T-helper 22 cell (primary cell): ENCODE measurements at regions not wholly inside any gene's neighbourhood (a gene's known extent, or its start where the extent isn't known, plus 50 kb on each side); places are given as distances from the start of the nearest gene placed in this dataset.
A peak's percentile ranks its signal among the peaks of the same experiment; 100 is the strongest.

Experiments used
- DNase-seq: peaks from one replicate; pipeline ENCODE4 v3.0.0-alpha.2; 2020; ENCODE audit warnings: low read depth

DNA sequence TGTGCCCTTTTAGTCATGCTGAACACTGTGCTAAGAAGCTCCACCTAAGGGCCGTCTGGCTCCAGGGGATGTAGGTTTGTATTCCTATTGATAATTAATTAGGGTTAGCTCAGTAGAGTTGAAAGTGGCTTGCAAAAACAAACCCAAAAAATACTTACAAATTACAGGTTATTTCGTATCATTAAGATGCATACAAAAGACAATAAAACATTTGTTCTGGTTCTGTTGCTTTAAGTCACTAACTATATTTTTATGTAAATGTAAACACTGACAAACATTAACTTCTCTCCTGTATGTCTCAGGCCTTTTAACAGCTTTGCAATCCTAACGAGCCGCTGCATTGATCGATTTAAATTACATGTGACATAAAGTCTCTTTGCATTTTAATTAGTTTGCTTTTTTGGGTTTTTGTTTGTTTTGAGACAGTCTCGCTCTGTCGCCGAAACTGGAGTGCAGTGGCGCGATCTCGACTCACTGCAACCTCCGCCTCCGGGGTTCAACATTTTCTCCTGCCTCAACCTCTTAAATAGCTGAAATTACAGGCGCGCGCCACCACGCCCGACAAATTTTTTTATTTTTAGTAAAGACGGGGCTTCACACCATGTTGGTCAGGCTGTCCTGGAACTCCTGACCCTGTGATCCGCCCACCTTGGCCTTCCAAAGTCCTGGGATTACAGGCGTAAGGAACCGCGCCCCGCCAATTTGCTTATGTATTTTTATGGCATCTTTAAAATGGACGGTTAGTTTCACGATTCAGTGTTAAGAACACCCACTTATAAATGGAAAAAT is 110.9 kb downstream of the HFE start:
- no peak for DNase-seq

DNA sequence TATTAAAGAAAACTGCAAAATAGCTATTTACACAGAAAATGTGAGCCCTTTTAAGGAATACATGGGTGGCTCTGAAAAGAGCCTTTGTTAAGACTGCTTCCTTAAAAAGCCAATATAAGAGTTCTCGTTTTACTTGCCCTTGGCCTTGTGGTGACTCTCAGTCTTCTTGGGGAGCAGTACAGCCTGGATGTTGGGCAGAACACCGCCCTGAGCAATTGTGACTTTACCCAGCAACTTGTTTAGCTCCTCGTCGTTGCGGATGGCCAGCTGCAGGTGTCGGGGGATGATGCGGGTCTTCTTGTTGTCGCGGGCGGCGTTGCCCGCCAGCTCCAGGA is 111.5 kb downstream of the HFE start:
- no peak for DNase-seq

DNA sequence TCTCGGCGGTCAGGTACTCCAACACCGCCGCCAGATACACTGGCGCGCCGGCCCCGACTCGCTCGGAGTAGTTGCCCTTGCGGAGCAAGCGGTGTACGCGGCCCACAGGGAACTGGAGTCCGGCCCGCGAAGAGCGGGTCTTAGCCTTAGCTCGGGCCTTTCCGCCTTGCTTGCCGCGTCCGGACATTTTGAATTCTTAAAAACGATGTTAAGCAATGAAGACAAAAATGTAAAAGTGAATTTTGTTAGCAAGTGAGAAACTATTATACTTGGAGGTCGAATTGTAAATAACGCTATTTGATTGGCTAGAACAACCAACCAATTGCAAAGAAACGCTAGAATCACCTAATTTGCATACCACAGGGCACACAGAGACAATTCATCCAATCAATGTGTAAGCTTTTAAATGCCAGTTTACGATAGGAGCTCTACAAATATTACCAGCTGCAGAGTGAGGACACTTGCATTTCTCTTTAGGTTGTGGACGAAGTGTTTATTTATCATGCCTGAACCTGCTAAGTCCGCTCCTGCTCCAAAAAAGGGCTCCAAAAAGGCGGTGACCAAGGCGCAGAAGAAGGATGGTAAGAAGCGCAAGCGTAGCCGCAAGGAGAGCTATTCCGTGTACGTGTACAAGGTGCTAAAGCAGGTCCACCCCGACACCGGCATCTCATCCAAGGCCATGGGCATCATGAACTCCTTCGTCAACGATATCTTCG is 112.0 kb downstream of the HFE start:
- peak; percentile 40 for DNase-seq

DNA sequence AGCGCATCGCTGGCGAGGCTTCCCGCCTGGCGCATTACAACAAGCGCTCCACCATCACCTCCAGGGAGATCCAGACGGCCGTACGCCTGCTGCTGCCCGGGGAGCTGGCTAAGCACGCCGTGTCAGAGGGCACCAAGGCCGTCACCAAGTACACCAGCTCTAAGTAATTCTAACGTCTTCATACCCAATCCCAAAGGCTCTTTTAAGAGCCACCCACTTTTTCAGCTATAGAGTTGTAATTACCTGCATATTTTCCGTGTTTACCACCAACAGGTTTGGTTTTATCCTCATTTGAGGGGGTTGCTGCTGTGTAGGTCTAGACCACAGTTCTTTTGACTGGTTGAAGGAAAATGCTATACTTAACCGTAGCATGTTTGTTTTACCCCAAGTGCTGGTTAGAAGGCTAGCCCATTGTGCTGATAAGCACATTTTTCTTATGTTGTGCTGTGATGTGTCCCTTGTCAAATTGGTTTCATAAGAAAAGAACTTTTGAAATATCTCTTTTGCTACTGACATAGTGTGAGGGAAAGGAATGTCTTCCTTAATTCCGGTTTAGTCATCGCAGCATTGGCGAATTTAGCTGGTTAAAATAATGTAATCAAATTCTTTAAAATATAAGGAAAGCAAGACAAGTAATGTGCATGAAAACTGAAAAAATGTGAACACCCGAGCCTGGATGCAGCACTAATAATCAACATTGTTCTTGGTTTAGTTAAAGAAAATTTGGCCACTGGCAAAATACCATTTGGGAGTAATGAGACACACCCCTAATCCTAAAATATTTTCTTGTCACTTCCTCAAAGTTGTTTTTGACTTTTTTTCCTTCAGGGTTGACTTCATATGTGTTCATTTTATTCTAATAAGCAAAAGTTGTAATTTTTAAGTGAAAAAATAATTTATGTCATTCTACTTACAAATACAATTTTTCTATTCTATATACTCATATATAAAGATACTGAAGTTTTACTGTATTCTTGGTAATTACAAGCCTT is 112.8 kb downstream of the HFE start:
- DNase-seq = no peak

DNA sequence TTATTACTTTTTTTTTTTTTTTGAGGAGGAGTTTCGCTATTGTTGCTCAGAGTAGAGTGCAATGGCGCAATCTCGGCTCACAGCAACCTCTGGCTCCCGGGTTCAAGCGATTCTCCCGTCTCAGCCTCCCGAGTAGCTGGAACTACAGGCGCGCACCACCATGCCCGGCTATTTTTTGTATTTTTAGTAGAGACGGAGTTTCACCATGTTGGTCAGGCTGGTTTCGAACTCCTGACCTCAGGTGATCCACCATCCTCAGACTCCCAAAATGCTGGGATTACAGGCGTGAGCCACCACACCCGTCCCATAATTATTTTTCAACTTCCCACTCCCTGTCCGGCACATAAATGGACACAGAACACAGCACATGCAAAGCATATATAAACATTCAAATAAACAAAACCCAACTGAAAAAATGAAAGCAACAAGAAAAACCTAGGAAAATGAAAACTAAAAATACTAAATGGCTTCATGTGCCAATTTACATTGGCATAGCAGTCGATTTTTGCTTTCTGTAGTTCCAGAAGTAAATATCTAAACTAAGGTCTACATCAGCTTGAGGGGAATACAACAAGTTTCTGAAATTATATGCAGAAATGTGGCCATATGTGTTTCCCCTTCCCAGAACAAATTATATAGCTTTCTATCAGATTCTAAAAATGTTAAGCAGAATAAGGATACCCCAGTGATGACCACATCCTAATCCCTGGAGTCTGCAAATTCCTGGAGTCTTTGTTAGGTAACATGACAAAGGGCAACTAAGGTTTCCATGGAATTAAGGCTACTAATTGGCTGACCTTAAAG is 113.9 kb downstream of the HFE start:
- DNase-seq = no peak

DNA sequence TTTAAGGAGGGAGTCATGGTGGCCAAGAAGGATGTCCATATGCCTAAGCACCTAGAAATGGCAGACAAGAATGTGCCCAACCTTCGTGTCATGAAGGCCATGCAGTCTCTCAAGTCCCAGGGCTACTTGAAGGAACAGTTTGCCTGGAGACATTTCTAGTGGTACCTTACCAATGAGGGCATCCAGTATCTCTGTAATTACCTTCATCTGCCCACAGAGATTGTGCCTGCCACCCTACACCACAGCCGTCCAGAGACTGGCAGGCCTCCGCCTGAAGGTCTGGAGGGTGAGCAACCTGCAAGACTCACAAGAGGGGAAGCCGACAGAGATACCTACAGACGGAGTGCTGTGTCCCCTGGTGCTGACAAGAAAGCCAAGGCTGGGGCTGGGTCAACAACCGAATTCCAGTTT is 115.0 kb downstream of the HFE start:
- DNase-seq = no peak

DNA sequence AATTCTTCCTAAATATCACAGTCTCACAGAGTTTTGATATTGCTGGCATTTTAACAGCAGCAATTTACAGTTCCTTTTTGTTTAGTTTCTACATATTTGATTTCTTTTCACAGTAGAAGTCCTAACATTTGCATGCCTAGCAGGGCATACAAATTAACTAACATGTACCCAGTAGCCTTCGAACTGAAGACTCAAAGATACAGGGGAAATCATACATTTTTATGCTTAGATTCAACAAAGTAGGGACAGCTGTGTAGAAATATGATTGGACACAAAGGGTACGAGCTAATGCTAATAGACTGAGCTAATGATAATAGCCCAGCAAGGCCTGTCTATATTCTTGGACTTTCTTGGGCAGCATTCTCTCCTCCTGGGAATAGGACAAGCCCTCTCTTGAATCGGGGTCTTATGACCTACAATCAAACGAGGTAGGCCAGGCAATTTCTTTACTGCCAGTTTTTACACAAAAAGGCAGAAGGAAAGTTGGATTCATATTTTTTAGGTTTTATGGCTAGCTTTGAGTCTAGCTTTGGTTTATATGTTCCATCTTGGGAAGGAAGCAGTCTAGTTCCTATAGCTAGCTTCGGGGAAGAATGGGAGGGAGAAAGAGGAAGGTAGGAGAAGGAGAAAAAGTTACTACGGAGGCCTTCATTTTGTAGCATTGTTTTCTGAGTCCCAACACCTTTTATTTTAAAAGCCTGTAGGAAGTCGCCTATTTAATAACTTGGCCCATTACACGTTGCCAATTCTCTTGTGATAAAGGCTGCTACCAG is 115.8 kb downstream of the HFE start:
- DNase-seq = no peak

DNA sequence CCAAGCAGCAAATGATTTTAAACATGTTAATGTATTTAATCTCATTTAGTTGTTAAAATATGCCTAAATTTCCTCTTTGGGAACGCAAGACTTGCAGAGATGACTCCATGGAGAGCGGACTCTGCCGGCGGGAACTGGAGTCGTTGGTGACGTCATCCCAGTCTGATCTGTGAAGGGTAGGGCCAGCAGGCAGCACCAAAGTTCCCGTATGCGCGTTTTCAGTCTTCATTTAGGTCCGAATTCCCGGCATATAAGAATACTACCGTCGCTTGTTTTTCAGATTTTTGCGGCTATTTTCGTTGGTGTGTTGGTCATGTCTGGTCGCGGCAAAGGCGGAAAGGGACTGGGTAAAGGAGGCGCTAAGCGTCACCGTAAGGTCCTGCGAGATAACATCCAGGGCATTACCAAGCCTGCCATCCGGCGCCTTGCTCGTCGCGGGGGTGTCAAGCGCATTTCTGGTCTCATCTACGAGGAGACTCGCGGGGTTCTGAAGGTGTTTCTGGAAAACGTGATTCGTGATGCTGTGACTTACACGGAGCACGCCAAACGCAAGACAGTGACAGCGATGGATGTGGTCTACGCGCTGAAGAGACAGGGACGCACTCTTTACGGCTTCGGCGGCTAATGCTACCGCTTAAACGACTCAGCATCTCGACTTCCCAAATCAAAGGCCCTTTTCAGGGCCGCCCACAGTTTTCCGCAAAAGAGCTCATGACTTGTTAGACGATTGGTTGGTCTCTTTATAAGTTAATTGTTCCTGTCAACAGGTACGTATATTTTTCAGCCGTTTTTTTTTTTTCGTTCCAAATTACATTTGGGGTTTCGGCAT is 117.3 kb downstream of the HFE start:
- peak; percentile 72 for DNase-seq

DNA sequence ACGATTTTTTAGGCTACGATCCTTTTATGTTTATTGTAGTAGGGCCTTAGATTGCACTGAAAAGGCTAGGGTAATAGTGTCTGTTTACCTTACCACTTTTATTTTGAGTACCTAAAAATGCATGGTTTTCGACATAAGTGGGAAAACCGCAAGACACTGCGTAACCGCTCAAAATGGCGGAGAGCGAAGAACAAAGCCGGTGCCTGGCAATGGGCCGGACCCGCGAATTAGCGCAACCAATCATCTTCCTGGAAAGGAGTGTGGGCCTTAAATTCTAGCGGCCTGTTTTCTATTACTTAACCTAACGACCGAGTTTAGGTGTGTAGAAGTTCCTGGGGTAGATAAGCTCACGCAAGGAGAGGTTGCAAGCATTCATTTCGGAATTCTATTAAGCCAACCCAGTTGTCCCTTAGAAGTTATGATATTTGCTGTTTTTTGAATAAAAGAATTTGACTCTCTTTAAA is 118.0 kb downstream of the HFE start:
- DNase-seq = peak; percentile 60

DNA sequence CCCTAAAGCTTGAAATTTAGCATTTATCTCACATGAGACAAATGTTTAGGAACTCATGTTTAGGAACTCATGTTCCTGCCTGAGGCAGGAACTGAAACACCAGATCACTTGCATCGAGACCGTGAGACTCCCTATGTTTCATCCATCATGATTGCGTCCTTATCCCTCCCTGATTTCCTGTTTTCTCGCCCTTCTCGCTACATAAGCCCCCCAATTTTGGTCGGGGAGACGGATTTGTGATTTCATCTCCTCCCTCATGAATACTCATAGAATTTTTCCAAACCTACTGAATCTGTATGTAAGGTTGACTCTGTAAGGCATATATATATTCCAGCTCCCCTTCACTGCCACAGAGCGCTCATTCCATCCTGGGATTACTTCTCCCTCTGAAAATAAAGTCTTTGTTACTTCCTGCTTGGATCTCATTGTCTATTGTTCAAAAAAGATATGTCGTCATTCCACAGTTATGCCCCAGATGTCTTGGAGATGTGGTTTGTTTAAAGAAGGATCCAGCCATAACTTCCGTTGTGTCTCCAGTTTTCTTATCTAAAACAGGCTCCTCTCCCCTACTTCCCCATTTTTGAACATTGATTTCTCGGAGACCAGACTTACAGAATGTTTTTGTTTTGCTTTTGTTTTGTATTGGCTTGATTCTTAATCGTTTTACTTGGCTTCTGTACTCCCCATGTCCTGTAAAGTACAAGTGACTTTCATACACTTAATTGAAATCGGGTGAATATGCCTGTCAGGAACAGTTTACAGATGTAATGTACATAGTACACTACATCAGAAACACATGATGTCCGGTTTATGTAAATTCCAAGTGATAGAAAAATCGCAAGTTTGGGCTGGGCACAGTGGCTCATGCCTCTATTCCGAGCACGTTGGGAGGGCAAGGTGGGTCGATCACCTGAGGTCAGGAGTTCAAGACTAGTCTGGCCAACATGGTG is 118.7 kb downstream of the HFE start:
- DNase-seq = no peak

DNA sequence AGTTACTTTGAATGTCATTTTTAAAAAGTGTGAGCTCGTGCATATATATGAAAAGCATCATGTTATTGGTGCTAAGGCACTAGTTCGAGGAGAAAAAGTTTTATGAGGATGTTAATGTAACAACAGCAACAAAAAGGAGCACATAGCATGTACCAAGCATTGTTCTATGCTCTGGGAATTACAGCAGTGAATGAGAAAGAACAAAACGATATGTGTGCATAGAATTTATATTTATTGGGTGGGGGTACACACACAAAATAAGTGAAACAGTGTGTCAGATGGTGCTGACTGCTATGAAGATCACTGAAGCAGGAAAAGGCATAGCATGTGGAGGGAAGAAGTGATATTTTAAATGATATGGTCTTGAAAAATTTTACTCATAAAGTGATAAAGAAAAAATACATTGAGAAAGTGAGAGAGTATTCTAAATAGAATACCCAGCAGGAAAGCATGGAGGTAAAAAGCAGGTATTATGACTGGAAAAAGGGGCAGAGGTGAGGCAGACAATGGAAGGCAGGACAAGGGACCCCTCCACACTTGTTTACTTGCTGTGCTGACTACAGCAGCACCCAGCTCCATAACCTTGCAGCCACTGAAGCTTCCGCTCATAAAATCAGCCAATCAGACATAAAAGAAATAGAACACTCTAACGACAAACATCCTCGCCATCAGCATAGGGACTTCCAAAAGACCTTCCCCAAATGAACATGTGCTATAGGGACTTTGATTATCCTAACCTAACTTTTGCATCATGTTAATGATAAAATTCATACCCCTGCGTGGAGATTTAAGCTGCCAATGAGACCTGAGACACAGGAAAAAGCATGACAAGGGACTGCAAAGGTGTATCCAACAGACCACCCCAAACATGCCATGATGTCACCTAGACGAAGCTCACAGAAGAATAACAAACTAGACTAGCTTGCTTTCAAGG is 119.9 kb downstream of the HFE start:
- DNase-seq = no peak

DNA sequence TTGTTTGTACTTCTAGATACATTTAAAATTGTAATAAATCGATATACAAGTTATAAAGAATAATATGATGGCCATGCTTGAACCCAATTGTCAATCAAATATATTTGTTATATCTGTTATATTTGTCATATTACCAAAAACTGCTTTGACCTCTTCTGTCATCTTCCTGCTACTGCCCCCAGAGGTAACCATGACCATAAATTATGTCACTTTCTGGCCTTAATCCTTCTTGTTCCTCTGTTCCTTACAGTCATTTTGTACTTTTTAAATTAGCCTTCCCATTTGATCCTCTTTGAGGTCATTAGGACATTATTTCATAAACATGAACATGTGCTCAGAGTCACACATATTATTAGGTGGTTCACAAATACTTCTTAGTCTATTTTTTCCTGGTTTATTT is 124.7 kb downstream of the HFE start:
- no peak for DNase-seq

DNA sequence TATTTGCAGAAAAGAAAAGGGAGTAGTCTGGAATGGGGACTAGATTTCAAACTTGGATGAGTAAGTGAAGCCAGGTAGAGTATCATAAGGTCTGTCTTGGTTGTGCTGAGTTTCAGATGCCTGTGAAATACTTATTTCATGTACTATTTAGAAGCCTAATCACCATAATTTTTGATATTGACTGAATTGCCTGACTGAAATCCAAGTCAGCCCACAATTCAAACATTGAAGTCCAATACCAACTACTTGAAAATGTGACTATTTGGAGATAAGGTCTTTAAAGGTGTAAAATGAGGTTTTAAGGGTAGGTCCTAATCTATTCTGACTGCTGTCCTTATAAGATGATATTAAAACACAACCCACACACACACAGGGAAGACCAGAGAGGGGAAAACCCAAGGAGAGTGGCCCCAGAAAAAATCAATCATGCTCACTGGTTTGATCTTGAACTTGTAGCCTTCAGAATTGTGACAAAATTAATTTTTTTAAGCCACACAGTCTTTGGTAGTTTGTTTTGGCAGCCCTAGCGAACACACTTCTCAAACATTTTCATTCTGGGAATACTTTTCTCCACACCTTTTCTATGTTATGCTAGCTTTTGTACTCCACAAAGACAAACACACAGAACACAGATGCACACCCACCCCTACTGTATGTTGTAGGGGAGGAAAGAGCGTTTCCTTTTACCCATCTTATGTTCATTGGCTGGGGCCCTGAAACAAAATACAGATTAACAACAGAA is 126.3 kb downstream of the HFE start:
- no peak for DNase-seq

DNA sequence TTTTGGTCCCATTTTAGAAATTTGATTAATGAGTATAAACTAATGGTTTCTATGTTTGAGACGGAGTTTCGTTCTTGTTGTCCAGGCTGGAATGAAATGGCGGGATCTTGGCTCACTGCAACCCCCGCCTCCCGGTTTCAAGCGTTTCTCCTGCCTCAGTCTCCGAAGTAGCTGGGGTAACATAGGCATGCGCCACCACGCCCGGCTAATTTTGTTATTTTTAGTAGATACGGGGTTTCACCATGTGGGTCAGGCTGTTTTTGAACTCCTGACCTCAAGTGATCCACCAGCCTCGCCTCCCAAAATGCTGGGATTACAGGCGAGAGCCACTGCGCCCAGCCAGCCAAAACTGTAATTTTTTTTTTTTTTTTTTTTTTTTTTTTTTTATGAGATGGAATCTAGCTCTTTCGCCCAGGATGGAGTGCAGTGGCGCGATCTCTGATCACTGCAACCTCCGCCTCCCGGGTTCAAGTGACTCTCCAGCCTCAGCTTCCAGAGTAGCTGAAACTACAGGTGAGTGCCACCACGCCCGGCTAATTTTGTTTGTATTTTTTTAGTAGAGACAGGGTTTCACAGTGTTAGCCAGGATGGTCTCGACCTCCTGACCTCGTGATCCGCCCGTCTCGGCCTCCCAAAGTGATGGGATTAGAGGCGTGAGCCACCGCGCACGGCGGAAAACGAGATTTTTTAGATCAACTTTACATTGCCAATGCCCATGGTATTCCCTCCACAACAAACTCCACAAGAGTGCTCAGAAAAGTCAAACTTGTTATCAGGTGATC is 127.8 kb downstream of the HFE start:
- DNase-seq = no peak

DNA sequence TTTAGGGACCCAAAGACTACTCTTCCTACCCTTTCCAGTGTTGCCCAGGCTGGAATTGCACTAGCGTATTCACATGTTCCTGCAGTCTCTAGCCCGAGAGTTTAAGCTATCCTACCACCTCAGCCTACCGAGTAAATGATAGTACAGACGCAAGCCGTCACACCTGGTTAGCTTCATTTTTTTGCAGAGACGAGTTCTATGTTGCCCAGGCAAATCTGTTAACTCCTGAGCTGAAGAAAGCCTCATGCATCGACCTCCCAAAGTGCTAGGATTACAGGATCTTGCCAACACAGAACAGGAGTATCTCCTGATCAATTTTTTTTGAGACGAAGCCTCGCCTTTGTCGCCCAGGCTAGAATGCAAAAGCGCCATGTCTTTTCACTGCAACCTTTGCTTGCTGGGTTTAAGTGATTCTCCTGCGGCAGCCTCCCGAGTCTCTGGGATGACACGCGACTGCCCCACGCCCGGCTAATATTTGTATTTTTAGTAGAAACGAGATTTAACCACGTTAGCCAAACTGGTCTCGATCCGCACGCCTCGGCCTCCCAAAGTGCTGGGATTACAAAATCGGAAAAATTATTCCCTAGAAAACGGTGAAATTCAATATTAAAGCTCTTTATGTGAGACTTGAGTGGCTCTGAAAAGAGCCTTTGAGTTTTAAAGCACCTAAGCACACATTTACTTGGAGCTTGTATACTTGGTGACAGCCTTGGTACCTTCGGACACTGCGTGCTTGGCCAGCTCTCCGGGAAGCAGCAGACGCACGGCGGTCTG is 128.5 kb downstream of the HFE start:
- no peak for DNase-seq
